Fibroblast of lung (primary cell): ENCODE measurements at regions not wholly inside any gene's neighbourhood (a gene's known extent, or its start where the extent isn't known, plus 50 kb on each side); places are given as distances from the start of the nearest gene placed in this dataset.

Experiments
- DNase-seq, 2 donors: peaks; one replicate each; pipeline versions ENCODE4 v3.0.0 to v3.0.0-alpha.2; 2010; ENCODE audit warnings: low read depth in 2 of 2
- H2AFZ ChIP-seq: 2 replicates; pipeline ENCODE4 v1.5.1; 2012; ENCODE audit warnings: low read length, control low read depth, inconsistent platforms
- H3K27ac ChIP-seq: 2 replicates; pipeline ENCODE4 v1.5.1; 2011; ENCODE audit warnings: low read length, control low read depth; ENCODE audit not compliant: insufficient read depth
- H3K27me3 ChIP-seq: 2 replicates; pipeline ENCODE4 v1.5.1; 2011; ENCODE audit warnings: mild to moderate bottlenecking, low read length; ENCODE audit not compliant: control insufficient read depth, insufficient read depth
- H3K36me3 ChIP-seq: 2 replicates; pipeline ENCODE4 v1.5.1; 2011; ENCODE audit warnings: low read length; ENCODE audit not compliant: control insufficient read depth, insufficient read depth
- H3K4me1 ChIP-seq: 2 replicates; pipeline ENCODE4 v1.5.1; 2011; ENCODE audit warnings: low read length; ENCODE audit not compliant: control insufficient read depth, insufficient read depth; ENCODE audit errors: extremely low read depth
- H3K4me2 ChIP-seq: 2 replicates; pipeline ENCODE4 v1.5.1; 2011; ENCODE audit warnings: low read length, control low read depth; ENCODE audit not compliant: insufficient read depth; ENCODE audit errors: extremely low read depth
- H3K4me3 ChIP-seq, 4 experiments: fragments of 200-600 bp in 1 of 4; sonication (generic) in 1 of 4; replicated peaks in 1 of 4; 2 replicates each; pipeline ENCODE4 v1.5.1; 2011 to 2016; ENCODE audit warnings: low read length in 4 of 4, low read depth in 3 of 4, mild to moderate bottlenecking in 3 of 4, control low read depth in 2 of 4, inconsistent platforms in 1 of 4, mixed read lengths in 1 of 4; ENCODE audit not compliant: insufficient read depth in 1 of 4; ENCODE audit errors: control extremely low read depth in 1 of 4
- H3K79me2 ChIP-seq: 2 replicates; pipeline ENCODE4 v1.5.1; 2012; ENCODE audit warnings: mild to moderate bottlenecking, low read length, inconsistent platforms; ENCODE audit not compliant: control insufficient read depth, insufficient read depth
- H3K9ac ChIP-seq: 2 replicates; pipeline ENCODE4 v1.5.1; 2011; ENCODE audit warnings: mild to moderate bottlenecking, low read length, control low read depth; ENCODE audit not compliant: insufficient read depth
- H3K9me3 ChIP-seq: 2 replicates; pipeline ENCODE4 v1.5.1; 2012; ENCODE audit warnings: low read depth, low read length; ENCODE audit not compliant: control insufficient read depth, insufficient read depth
- H4K20me1 ChIP-seq: 2 replicates; pipeline ENCODE4 v1.5.1; 2011; ENCODE audit warnings: low read length; ENCODE audit not compliant: control insufficient read depth, insufficient read depth; ENCODE audit errors: extremely low read depth
- EZH2 ChIP-seq: IDR thresholded peaks from 2 replicates; pipeline ENCODE4 v1.5.1; 2012; ENCODE audit warnings: low read length, control low read depth, mild to moderate bottlenecking; ENCODE audit errors: missing control alignments
- TF ChIP-seq, protein P1 (sequence below), 2 donors: IDR thresholded peaks in 1 of 2; conservative IDR thresholded peaks in 1 of 2; 1 replicate in 1 of 2; 2 replicates in 1 of 2; pipeline ENCODE4 v1.5.1; 2011 to 2012; ENCODE audit warnings: low read length in 2 of 2, control low read depth in 1 of 2, inconsistent platforms in 1 of 2, low read depth in 1 of 2, mild to moderate bottlenecking in 1 of 2

DNA sequence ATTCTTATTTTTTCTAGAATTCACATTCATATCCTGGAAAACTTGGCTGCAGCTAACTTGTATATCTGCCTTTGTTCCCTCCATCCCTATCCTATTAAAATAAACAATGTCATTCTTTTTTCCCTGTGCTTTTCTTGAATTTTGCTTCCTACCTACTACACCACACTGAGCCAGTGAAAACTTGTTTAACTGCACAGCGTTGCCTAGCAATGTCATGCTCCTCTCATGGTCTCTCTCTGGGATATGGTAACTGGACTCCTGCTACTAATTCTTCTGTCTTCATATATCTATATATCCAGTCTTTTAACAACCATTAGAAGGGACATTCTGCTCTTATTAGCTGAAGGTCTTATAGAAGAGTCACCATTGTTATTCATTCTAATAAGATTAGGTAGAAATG, 434.4 kb downstream of the METTL15 start:
- DNase-seq, result no peak
- H3K36me3 ChIP-seq, result no peaks in the 10 kb centered on the region

GRCh38 chr11:28539239-28540030, 431.2 kb downstream of the METTL15 start:
- H3K4me2 ChIP-seq, result no peak overlapping the region
- no peaks in the 10 kb centered on the region for H4K20me1 ChIP-seq

More for the DNA sequence above, 434.4 kb downstream of the METTL15 start:
- Histone ChIP-seq H3K27ac (no peak overlapping the region), H3K27me3 (no peaks in the 10 kb centered on the region), H2AFZ (no peak overlapping the region), H3K4me1 (no peaks in the 10 kb centered on the region), H3K79me2 (no peaks in the 10 kb centered on the region), H3K4me3 (no peak overlapping the region), H4K20me1 (no peaks in the 10 kb centered on the region), H3K9ac (no peak overlapping the region), H3K9me3 (no peaks in the 10 kb centered on the region), H3K4me2 (no peak overlapping the region)
- TF ChIP-seq, protein P1, sequence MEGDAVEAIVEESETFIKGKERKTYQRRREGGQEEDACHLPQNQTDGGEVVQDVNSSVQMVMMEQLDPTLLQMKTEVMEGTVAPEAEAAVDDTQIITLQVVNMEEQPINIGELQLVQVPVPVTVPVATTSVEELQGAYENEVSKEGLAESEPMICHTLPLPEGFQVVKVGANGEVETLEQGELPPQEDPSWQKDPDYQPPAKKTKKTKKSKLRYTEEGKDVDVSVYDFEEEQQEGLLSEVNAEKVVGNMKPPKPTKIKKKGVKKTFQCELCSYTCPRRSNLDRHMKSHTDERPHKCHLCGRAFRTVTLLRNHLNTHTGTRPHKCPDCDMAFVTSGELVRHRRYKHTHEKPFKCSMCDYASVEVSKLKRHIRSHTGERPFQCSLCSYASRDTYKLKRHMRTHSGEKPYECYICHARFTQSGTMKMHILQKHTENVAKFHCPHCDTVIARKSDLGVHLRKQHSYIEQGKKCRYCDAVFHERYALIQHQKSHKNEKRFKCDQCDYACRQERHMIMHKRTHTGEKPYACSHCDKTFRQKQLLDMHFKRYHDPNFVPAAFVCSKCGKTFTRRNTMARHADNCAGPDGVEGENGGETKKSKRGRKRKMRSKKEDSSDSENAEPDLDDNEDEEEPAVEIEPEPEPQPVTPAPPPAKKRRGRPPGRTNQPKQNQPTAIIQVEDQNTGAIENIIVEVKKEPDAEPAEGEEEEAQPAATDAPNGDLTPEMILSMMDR (conservative IDR thresholded peaks at IDR 0.05 in 1 of 2, IDR thresholded peaks at IDR 0.05 in 1 of 2; ENCODE audit: low read depth in 1 of 2, low read length in 2 of 2), result no peak
- TF ChIP-seq EZH2, result no peak

DNA sequence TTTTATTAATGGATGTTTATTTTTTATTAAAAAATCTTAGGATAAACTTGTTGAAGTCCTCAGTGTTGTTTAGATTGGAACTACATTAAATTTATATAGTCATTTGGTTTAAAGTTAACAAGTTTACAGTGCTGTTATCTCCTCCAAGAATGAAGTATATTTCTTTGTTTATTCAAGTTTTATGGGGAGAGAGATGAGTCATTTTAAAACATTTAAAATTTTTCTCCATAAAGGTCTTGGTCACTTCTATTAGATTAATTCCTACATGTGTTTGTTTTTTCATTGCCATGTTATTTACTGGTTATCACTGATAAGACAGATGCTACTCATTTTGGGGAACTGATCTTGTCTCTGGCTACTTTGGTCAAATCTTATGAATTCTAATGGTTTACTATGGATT, 429.6 kb downstream of the METTL15 start:
- H3K4me1 ChIP-seq, result no peaks in the 10 kb centered on the region
- H3K27ac ChIP-seq, result no peak overlapping the region
- no peak overlapping the region for H3K4me2 ChIP-seq
- no peaks in the 10 kb centered on the region for H3K9me3 ChIP-seq
- no peak overlapping the region for H3K9ac ChIP-seq
- DNase-seq, result peak; percentile 21 to 26
- TF ChIP-seq, protein P1 (conservative IDR thresholded peaks at IDR 0.05 in 1 of 2, IDR thresholded peaks at IDR 0.05 in 1 of 2; ENCODE audit: low read depth in 1 of 2, low read length in 2 of 2), result no peak
- no peak for TF ChIP-seq EZH2
- H2AFZ ChIP-seq, result no peak overlapping the region
- H3K27me3 ChIP-seq, result no peaks in the 10 kb centered on the region
- H3K79me2 ChIP-seq, result no peaks in the 10 kb centered on the region
- no peaks in the 10 kb centered on the region for H4K20me1 ChIP-seq
- H3K4me3 ChIP-seq, result no peak overlapping the region
- H3K36me3 ChIP-seq, result no peaks in the 10 kb centered on the region

More at GRCh38 chr11:28539239-28540030, 431.2 kb downstream of the METTL15 start:
- no peaks in the 10 kb centered on the region for H3K36me3 ChIP-seq
- H3K9ac ChIP-seq, result no peak overlapping the region
- H3K79me2 ChIP-seq, result no peaks in the 10 kb centered on the region
- no peak overlapping the region for H3K27ac ChIP-seq
- no peaks in the 10 kb centered on the region for H3K27me3 ChIP-seq
- TF ChIP-seq, protein P1 (conservative IDR thresholded peaks at IDR 0.05 in 1 of 2, IDR thresholded peaks at IDR 0.05 in 1 of 2; ENCODE audit: low read depth in 1 of 2, low read length in 2 of 2), result no peak
- TF ChIP-seq EZH2, result no peak
- H3K9me3 ChIP-seq, result no peaks in the 10 kb centered on the region
- H3K4me3 ChIP-seq, result no peak overlapping the region
- no peak overlapping the region for H2AFZ ChIP-seq
- H3K4me1 ChIP-seq, result no peaks in the 10 kb centered on the region
- DNase-seq, result peak in 1 of 2 donors; percentile 33
